Right lobe of liver (tissue), 6 donors: ENCODE measurements at regions not wholly inside any gene's neighbourhood (a gene's known extent, or its start where the extent isn't known, plus 50 kb on each side); places are given as distances from the start of the nearest gene placed in this dataset.

Experiments used
- ATAC-seq, 4 donors: fragments of 200-7000 bp; cut with Tn5 transposase; one replicate each; pipeline ENCODE4 v1.9.1; 2020; ENCODE audit warnings: mild to moderate bottlenecking in 4 of 4, moderate library complexity in 4 of 4
- DNase-seq, 3 donors: peaks; one replicate each; pipeline ENCODE4 v3.0.0-alpha.2; 2020
- H3K27ac ChIP-seq, 3 donors: fragments of 200-600 bp; one replicate each; pipeline ENCODE4 v1.8.0; 2022
- H3K27me3 ChIP-seq, 2 donors: fragments of 200-600 bp; one replicate each; pipeline ENCODE4 v1.8.0; 2022
- H3K36me3 ChIP-seq, 4 donors: fragments of 200-600 bp; sonication (generic) in 1 of 4; one replicate each; pipeline versions ENCODE4 v1.5.1 to v1.8.0; 2017 to 2022; ENCODE audit warnings: control low read depth in 1 of 4
- H3K4me1 ChIP-seq, 4 donors: fragments of 200-600 bp; sonication (generic) in 1 of 4; one replicate each; pipeline versions ENCODE4 v1.5.1 to v1.8.0; 2017 to 2022; ENCODE audit warnings: control low read depth in 1 of 4
- H3K4me3 ChIP-seq, 3 donors: fragments of 200-600 bp; one replicate each; pipeline ENCODE4 v1.8.0; 2022
- H3K9me3 ChIP-seq, 4 donors: fragments of 200-600 bp; sonication (generic) in 1 of 4; one replicate each; pipeline versions ENCODE4 v1.5.1 to v1.8.0; 2017 to 2022; ENCODE audit warnings: control low read depth in 1 of 4
- CTCF ChIP-seq, 4 donors: fragments of 200-600 bp in 3 of 4; fragments of 450-650 bp in 1 of 4; IDR thresholded peaks; one replicate each; pipeline versions ENCODE4 v1.5.1 to v1.8.0; 2016 to 2022; ENCODE audit warnings: antibody characterized with exemption in 4 of 4, mild to moderate bottlenecking in 2 of 4
- POLR2A ChIP-seq: fragments of 450-650 bp; IDR thresholded peaks from one replicate; pipeline ENCODE4 v1.6.1; 2017; ENCODE audit warnings: antibody characterized with exemption, mild to moderate bottlenecking
- WGBS: methylation state at CpG from one replicate; pipeline ENCODE4 v1.1.6; 2018; ENCODE audit warnings: low coverage, low lambda C conversion rate; ENCODE audit not compliant: insufficient coverage; ENCODE audit errors: missing lambda C conversion rate; 5-methylcytosine and 5-hydroxymethylcytosine counted together
- intact Hi-C, 2 donors: fragments of 100-400 bp; cut with DNase I; formaldehyde crosslinking; loops; one replicate each; pipeline versions ENCODE4 v1.11.2 to v1.14.1; 2022
- donor health status: DM: no; HTN: yes; CAD: no.
- donor health status: DM: no; HTN: no; CAD: no.
- donor health status: DM: no; HTN: no; CAD: no.
- donor health status: DM: no; HTN: yes; CAD: no.
- donor health status: DM: no; HTN: yes; CAD: no.

- DNase-seq (no peak), ATAC-seq (no peak)
- Histone ChIP-seq H3K36me3 (no peaks in the 10 kb centered on the region), H3K27ac (no peak overlapping the region), H3K4me1 (no peaks in the 10 kb centered on the region), H3K9me3 (no peaks in the 10 kb centered on the region), H3K27me3 (no peaks in the 10 kb centered on the region), H3K4me3 (no peak overlapping the region)
- 45% methylated on average over 1 of the region's 1 CpG for WGBS
- TF ChIP-seq POLR2A (no peak), CTCF (IDR thresholded peaks at IDR 0.05) (no peak)
- intact Hi-C loops: no loop called here
Observed at GRCh38 chr7:42345478-42346299, 108.7 kb upstream of the GLI3 start.

- no peaks in the 10 kb centered on the region for H3K4me1 ChIP-seq
- WGBS: 29% methylated on average over 3 of the region's 3 CpGs
- no peak overlapping the region for H3K27ac ChIP-seq
- no peaks in the 10 kb centered on the region for H3K36me3 ChIP-seq
- intact Hi-C loops: no loop called here
- ATAC-seq: no peak
- no peaks in the 10 kb centered on the region for H3K9me3 ChIP-seq
- TF ChIP-seq CTCF (IDR thresholded peaks at IDR 0.05): no peak
- TF ChIP-seq POLR2A: no peak
- H3K27me3 ChIP-seq: no peaks in the 10 kb centered on the region
- no peak overlapping the region for H3K4me3 ChIP-seq
- DNase-seq: no peak
Observed at GRCh38 chr7:42344198-42344755, 107.3 kb upstream of the GLI3 start.

GRCh38 chr7:42342381-42342780, 105.4 kb upstream of the GLI3 start:
- no peak for DNase-seq
- H3K4me3 ChIP-seq: no peak overlapping the region
- H3K9me3 ChIP-seq: no peaks in the 10 kb centered on the region
- no peak for ATAC-seq
- no peak overlapping the region for H3K27ac ChIP-seq
- intact Hi-C loops: no loop called here
- H3K36me3 ChIP-seq: no peaks in the 10 kb centered on the region
- H3K27me3 ChIP-seq: no peaks in the 10 kb centered on the region
- TF ChIP-seq CTCF (IDR thresholded peaks at IDR 0.05) (no peak), POLR2A (no peak)
- WGBS: 56% methylated on average over 1 of the region's 3 CpGs
- no peaks in the 10 kb centered on the region for H3K4me1 ChIP-seq

GRCh38 chr7:42340436-42340835, 103.4 kb upstream of the GLI3 start:
- 29% methylated on average over 5 of the region's 5 CpGs for WGBS
- no peaks in the 10 kb centered on the region for H3K9me3 ChIP-seq
- no peak overlapping the region for H3K4me3 ChIP-seq
- H3K4me1 ChIP-seq: no peaks in the 10 kb centered on the region
- no peak overlapping the region for H3K27ac ChIP-seq
- DNase-seq: no peak
- TF ChIP-seq CTCF (IDR thresholded peaks at IDR 0.05): no peak
- no peak for TF ChIP-seq POLR2A
- ATAC-seq: no peak
- H3K36me3 ChIP-seq: no peaks in the 10 kb centered on the region
- intact Hi-C loops: no loop called here
- no peaks in the 10 kb centered on the region for H3K27me3 ChIP-seq
